MM.1S (cell line): ENCODE measurements at regions not wholly inside any gene's neighbourhood (a gene's known extent, or its start where the extent isn't known, plus 50 kb on each side); places are given as distances from the start of the nearest gene placed in this dataset.

Source experiments
- DNase-seq: peaks from one replicate; pipeline ENCODE4 v3.0.0-alpha.2; 2015
- H2AFZ ChIP-seq: fragments of 300-600 bp; sonication (generic); 2 replicates; pipeline ENCODE4 v1.6.0; 2016; ENCODE audit warnings: antibody characterized with exemption, low read length
- H3F3A ChIP-seq: fragments of 300-600 bp; sonication (generic); 2 replicates; pipeline ENCODE4 v1.6.1; 2016; ENCODE audit warnings: mild to moderate bottlenecking, antibody characterized with exemption, low read length, moderate library complexity, mixed read lengths; ENCODE audit not compliant: insufficient read depth
- H3K27ac ChIP-seq: fragments of 300-600 bp; sonication (generic); 2 replicates; pipeline ENCODE4 v1.5.1; 2016; ENCODE audit warnings: mild to moderate bottlenecking, low read length
- H3K27me3 ChIP-seq: fragments of 300-600 bp; sonication (generic); replicated peaks from 2 replicates; pipeline ENCODE4 v1.6.0; 2016; ENCODE audit warnings: low read length; ENCODE audit not compliant: insufficient read depth
- H3K36me3 ChIP-seq: fragments of 300-600 bp; sonication (generic); replicated peaks from 2 replicates; pipeline ENCODE4 v1.6.1; 2016; ENCODE audit warnings: mild to moderate bottlenecking, low read length, mixed read lengths; ENCODE audit not compliant: insufficient read depth
- H3K4me1 ChIP-seq: fragments of 300-600 bp; sonication (generic); 2 replicates; pipeline ENCODE4 v1.6.1; 2016; ENCODE audit warnings: low read length, mixed read lengths
- H3K4me2 ChIP-seq: fragments of 300-600 bp; sonication (generic); 2 replicates; pipeline ENCODE4 v1.6.0; 2016; ENCODE audit warnings: low read depth, low read length
- H3K4me3 ChIP-seq: fragments of 300-600 bp; sonication (generic); 2 replicates; pipeline ENCODE4 v1.5.1; 2016; ENCODE audit warnings: low read length, mixed read lengths
- H3K79me2 ChIP-seq: fragments of 300-600 bp; sonication (generic); 2 replicates; pipeline ENCODE4 v1.6.1; 2016; ENCODE audit warnings: mixed run types, low read length, mixed read lengths
- H3K9ac ChIP-seq: fragments of 300-600 bp; sonication (generic); 2 replicates; pipeline ENCODE4 v1.6.1; 2016; ENCODE audit warnings: low read length, mixed read lengths
- H3K9me2 ChIP-seq: fragments of 300-600 bp; sonication (generic); replicated peaks from 2 replicates; pipeline ENCODE4 v1.6.1; 2016; ENCODE audit warnings: mild to moderate bottlenecking, low read length, mixed read lengths; ENCODE audit not compliant: insufficient read depth
- H3K9me3 ChIP-seq: fragments of 300-600 bp; sonication (generic); replicated peaks from 2 replicates; pipeline ENCODE4 v1.6.1; 2016; ENCODE audit warnings: mild to moderate bottlenecking, low read length, mixed read lengths; ENCODE audit not compliant: insufficient read depth
- H4K20me1 ChIP-seq: fragments of 300-600 bp; sonication (generic); 2 replicates; pipeline ENCODE4 v1.6.1; 2016; ENCODE audit warnings: mild to moderate bottlenecking, low read length, moderate library complexity, mixed read lengths; ENCODE audit not compliant: insufficient read depth
- EZH2 ChIP-seq: fragments of 300-600 bp; sonication (generic); optimal IDR thresholded peaks from 2 replicates; pipeline ENCODE3; 2017; ENCODE audit warnings: low read depth, mild to moderate bottlenecking, antibody characterized with exemption, low read length, mixed read lengths
- EZH2phosphoT487 ChIP-seq: fragments of 300-600 bp; sonication (generic); IDR thresholded peaks from 2 replicates; pipeline ENCODE4 v1.6.1; 2018; ENCODE audit warnings: antibody characterized with exemption, low read length
- TF ChIP-seq, protein P1 (sequence below): fragments of 300-600 bp; sonication (generic); IDR thresholded peaks from 2 replicates; pipeline ENCODE4 v1.5.1; 2016; ENCODE audit warnings: antibody characterized with exemption, low read length, mixed read lengths

DNA sequence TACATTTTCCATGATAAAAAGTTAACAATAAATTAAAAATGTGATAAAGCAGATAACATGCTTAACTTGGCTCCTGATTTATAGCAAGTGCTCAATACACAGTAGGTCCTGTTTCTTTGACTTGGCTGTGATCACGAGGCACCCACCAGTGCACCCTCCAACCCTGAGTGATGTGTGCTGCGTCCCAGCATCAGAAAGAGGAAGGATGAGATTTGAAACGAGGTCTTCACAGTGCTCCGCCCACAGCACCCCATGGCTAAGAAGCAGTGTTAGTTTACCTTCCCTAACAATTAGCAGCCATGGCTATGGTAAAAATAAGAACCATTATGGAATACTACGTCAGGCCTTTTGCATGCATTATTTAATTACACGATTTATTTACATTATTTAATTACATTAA, 292.0 kb upstream of the ZMIZ1 start:
- TF ChIP-seq EZH2 = no peak
- no peak for TF ChIP-seq EZH2phosphoT487
- TF ChIP-seq, protein P1, sequence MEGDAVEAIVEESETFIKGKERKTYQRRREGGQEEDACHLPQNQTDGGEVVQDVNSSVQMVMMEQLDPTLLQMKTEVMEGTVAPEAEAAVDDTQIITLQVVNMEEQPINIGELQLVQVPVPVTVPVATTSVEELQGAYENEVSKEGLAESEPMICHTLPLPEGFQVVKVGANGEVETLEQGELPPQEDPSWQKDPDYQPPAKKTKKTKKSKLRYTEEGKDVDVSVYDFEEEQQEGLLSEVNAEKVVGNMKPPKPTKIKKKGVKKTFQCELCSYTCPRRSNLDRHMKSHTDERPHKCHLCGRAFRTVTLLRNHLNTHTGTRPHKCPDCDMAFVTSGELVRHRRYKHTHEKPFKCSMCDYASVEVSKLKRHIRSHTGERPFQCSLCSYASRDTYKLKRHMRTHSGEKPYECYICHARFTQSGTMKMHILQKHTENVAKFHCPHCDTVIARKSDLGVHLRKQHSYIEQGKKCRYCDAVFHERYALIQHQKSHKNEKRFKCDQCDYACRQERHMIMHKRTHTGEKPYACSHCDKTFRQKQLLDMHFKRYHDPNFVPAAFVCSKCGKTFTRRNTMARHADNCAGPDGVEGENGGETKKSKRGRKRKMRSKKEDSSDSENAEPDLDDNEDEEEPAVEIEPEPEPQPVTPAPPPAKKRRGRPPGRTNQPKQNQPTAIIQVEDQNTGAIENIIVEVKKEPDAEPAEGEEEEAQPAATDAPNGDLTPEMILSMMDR = no peak
- Histone ChIP-seq H3K27ac (no peak overlapping the region), H3K4me3 (no peak overlapping the region), H3K79me2 (no peaks in the 10 kb centered on the region), H3K27me3 (no peaks in the 10 kb centered on the region), H3K9ac (no peak overlapping the region), H3K9me3 (no peaks in the 10 kb centered on the region), H3K4me2 (no peak overlapping the region), H2AFZ (no peak overlapping the region), H4K20me1 (no peaks in the 10 kb centered on the region), H3F3A (no peaks in the 10 kb centered on the region), H3K36me3 (no peaks in the 10 kb centered on the region), H3K4me1 (no peaks in the 10 kb centered on the region), H3K9me2 (no peaks in the 10 kb centered on the region)
- DNase-seq = no peak

DNA sequence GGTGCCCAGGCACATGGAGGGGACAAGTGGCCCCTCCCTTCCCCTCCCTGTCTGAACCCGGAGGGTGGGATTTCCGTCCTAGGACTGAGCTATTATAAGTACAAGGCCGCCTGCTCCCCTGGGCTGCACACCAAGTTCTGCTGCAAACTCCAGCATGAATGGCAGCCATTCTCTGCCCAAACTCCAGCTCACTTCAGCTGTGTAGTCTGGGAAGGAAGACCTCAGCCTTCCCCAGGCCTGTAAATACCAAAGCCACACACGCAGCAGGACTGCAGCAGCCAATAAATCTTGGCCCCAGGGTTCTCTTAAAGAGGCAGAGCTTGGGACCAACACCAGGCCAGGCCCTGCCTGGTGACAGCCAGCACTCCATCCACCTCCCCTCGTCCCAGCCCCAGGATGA, 291.3 kb upstream of the ZMIZ1 start:
- H3K27ac ChIP-seq = no peak overlapping the region
- no peak overlapping the region for H3K4me2 ChIP-seq
- no peak overlapping the region for H3K4me3 ChIP-seq
- no peak overlapping the region for H2AFZ ChIP-seq
- H3K27me3 ChIP-seq = no peaks in the 10 kb centered on the region
- no peak overlapping the region for H3K9ac ChIP-seq
- DNase-seq = no peak
- H4K20me1 ChIP-seq = no peaks in the 10 kb centered on the region
- no peaks in the 10 kb centered on the region for H3K9me2 ChIP-seq
- no peaks in the 10 kb centered on the region for H3K79me2 ChIP-seq
- no peaks in the 10 kb centered on the region for H3K36me3 ChIP-seq
- no peaks in the 10 kb centered on the region for H3K4me1 ChIP-seq
- no peaks in the 10 kb centered on the region for H3K9me3 ChIP-seq
- H3F3A ChIP-seq = no peaks in the 10 kb centered on the region
- TF ChIP-seq, protein P1 = no peak
- TF ChIP-seq EZH2phosphoT487 (no peak), EZH2 (no peak)

DNA sequence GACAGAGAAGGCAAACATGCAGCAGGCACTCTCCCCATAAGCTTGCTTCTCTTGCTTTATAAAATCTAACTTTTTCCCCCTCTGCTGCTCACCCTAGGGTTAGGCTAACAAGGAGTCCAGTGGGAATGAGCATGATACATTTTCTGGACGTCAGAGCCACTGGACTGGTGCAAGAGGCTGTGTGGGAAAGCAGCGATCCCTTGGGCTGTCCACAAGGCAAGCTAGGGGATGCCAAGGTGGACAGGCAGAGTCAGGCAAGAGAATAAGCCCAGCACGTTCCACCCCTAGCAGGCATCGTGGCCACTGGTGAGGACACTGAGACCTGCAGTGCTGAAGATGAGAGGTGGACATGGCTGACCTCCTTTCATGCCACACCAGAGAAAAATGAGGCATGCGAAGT, 290.9 kb upstream of the ZMIZ1 start:
- TF ChIP-seq EZH2 = no peak
- TF ChIP-seq, protein P1 = no peak
- no peak for TF ChIP-seq EZH2phosphoT487

More for the DNA sequence above, 290.9 kb upstream of the ZMIZ1 start:
- DNase-seq = no peak
- Histone ChIP-seq H2AFZ (no peak overlapping the region), H3K4me2 (no peak overlapping the region), H3K27ac (no peak overlapping the region), H3K27me3 (no peaks in the 10 kb centered on the region), H3K79me2 (no peaks in the 10 kb centered on the region), H3K9ac (no peak overlapping the region), H3K9me3 (no peaks in the 10 kb centered on the region), H4K20me1 (no peaks in the 10 kb centered on the region), H3K36me3 (no peaks in the 10 kb centered on the region), H3K9me2 (no peaks in the 10 kb centered on the region), H3K4me3 (no peak overlapping the region), H3K4me1 (no peaks in the 10 kb centered on the region), H3F3A (no peaks in the 10 kb centered on the region)
